Progenitor cell of endocrine pancreas (in vitro differentiated cells): ENCODE measurements at regions not wholly inside any gene's neighbourhood (a gene's known extent, or its start where the extent isn't known, plus 50 kb on each side); places are given as distances from the start of the nearest gene placed in this dataset.

Experiments used
- DNase-seq: peaks from one replicate; pipeline ENCODE4 v3.0.0; 2021; ENCODE audit warnings: low spot score; ENCODE audit not compliant: unreplicated experiment
- H3K27ac Mint-ChIP-seq: 2 replicates; pipeline ENCODE4 v1.8.0; 2021; ENCODE audit warnings: mild to moderate bottlenecking, moderate library complexity, mixed read lengths
- H3K27me3 Mint-ChIP-seq: 2 replicates; pipeline ENCODE4 v1.8.0; 2021; ENCODE audit warnings: mixed read lengths
- H3K36me3 Mint-ChIP-seq: 2 replicates; pipeline ENCODE4 v1.8.0; 2022; ENCODE audit warnings: mixed read lengths; ENCODE audit not compliant: insufficient read depth
- H3K4me1 Mint-ChIP-seq: 2 replicates; pipeline ENCODE4 v1.8.0; 2021; ENCODE audit warnings: low read depth, mixed read lengths
- H3K4me3 Mint-ChIP-seq: 2 replicates; pipeline ENCODE4 v1.8.0; 2021; ENCODE audit warnings: low read depth, mild to moderate bottlenecking, moderate library complexity, mixed read lengths
- H3K9me3 Mint-ChIP-seq: 2 replicates; pipeline ENCODE4 v1.8.0; 2021; ENCODE audit warnings: low read depth, mixed read lengths
- CTCF ChIP-seq: fragments of 200-600 bp; sonication (generic); IDR thresholded peaks from one replicate; pipeline ENCODE4 v1.5.0; 2021; ENCODE audit warnings: antibody characterized with exemption, mild to moderate bottlenecking; ENCODE audit not compliant: unreplicated experiment

GRCh38 chr2:109702250-109702985 is 88.3 kb downstream of the SOWAHC start:
- Mint-ChIP-seq H3K4me1 (peaks cover 38% of the 10 kb centered on the region), H3K27ac (no peak overlapping the region), H3K4me3 (no peak overlapping the region), H3K9me3 (no peaks in the 10 kb centered on the region), H3K27me3 (no peaks in the 10 kb centered on the region), H3K36me3 (no peaks in the 10 kb centered on the region)
- no peak for DNase-seq
- no peak for TF ChIP-seq CTCF

- Mint-ChIP-seq H3K4me3 (no peak overlapping the region), H3K27me3 (no peaks in the 10 kb centered on the region), H3K9me3 (no peaks in the 10 kb centered on the region), H3K4me1 (peaks cover 38% of the 10 kb centered on the region), H3K27ac (no peak overlapping the region), H3K36me3 (no peaks in the 10 kb centered on the region)
- DNase-seq, result no peak
- no peak for TF ChIP-seq CTCF
Observed at GRCh38 chr2:109703077-109703476, 88.9 kb downstream of the SOWAHC start.

- Mint-ChIP-seq H3K27me3 (no peaks in the 10 kb centered on the region), H3K36me3 (no peaks in the 10 kb centered on the region), H3K27ac (no peak overlapping the region), H3K4me3 (no peak overlapping the region), H3K9me3 (no peaks in the 10 kb centered on the region), H3K4me1 (peaks cover 35% of the 10 kb centered on the region)
- no peak for TF ChIP-seq CTCF
- DNase-seq, result no peak
Observed at GRCh38 chr2:109703798-109704197, 89.6 kb downstream of the SOWAHC start.

GRCh38 chr2:109707281-109708147 is 86.6 kb upstream of the RGPD5 start:
- Mint-ChIP-seq H3K27ac (no peak overlapping the region), H3K9me3 (no peaks in the 10 kb centered on the region), H3K4me1 (peaks cover 4% of the 10 kb centered on the region), H3K4me3 (no peak overlapping the region), H3K36me3 (no peaks in the 10 kb centered on the region), H3K27me3 (peaks cover 10% of the 10 kb centered on the region)
- DNase-seq, result no peak
- TF ChIP-seq CTCF, result no peak

- peaks cover 10% of the 10 kb centered on the region for H3K27me3 Mint-ChIP-seq
Observed at GRCh38 chr2:109710505-109711229, 83.4 kb upstream of the RGPD5 start.

More at GRCh38 chr2:109710505-109711229, 83.4 kb upstream of the RGPD5 start:
- no peak for TF ChIP-seq CTCF
- Mint-ChIP-seq H3K9me3 (no peaks in the 10 kb centered on the region), H3K4me3 (no peak overlapping the region), H3K36me3 (no peaks in the 10 kb centered on the region), H3K27ac (no peak overlapping the region), H3K4me1 (peaks cover 5% of the 10 kb centered on the region)
- DNase-seq, result no peak
